H1 (cell line): ENCODE measurements at regions not wholly inside any gene's neighbourhood (a gene's known extent, or its start where the extent isn't known, plus 50 kb on each side); places are given as distances from the start of the nearest gene placed in this dataset.

Experiments used
- CTCF ChIA-PET: fragments of 300-600 bp; sonication (Branson Sonifier 250); formaldehyde crosslinking; loops from one replicate; lab custom pipeline; 2021; ENCODE audit not compliant: partially characterized antibody; lab: Charles Lee
- POLR2A ChIA-PET: fragments of 300-600 bp; sonication (Branson Sonifier 250); formaldehyde crosslinking; loops from one replicate; lab custom pipeline; 2021; ENCODE audit warnings: inconsistent platforms; ENCODE audit not compliant: partially characterized antibody; lab: Charles Lee
- DNase-seq, 2 experiments: peaks; one replicate each; pipeline versions ENCODE4 v3.0.0 to v3.0.0-alpha.2; 2010 to 2022; ENCODE audit warnings: low spot score in 2 of 2, low read depth in 1 of 2, mixed read lengths in 1 of 2
- FAIRE-seq: peaks from 2 replicates; lab custom pipeline; 2011; peaks lifted over from hg19 to GRCh38; lab: Jason Lieb, UNC
- H2AFZ ChIP-seq: 2 replicates; pipeline ENCODE4 v1.8.1; 2012; ENCODE audit warnings: low read length, inconsistent platforms
- H2AK5ac ChIP-seq: 2 replicates; pipeline ENCODE4 v1.6.1; 2013; ENCODE audit warnings: low read depth, low read length
- H2BK120ac ChIP-seq: replicated peaks from 2 replicates; pipeline ENCODE3; 2013; ENCODE audit warnings: low read depth, low read length, inconsistent platforms
- H2BK12ac ChIP-seq: 2 replicates; pipeline ENCODE4 v1.6.1; 2013; ENCODE audit warnings: low read depth, low read length
- H2BK15ac ChIP-seq: 2 replicates; pipeline ENCODE4 v1.6.1; 2013; ENCODE audit warnings: low read length
- H2BK20ac ChIP-seq: 2 replicates; pipeline ENCODE4 v1.6.1; 2013; ENCODE audit warnings: low read length
- H2BK5ac ChIP-seq: 2 replicates; pipeline ENCODE4 v1.6.1; 2013; ENCODE audit warnings: low read depth, low read length
- H3K14ac ChIP-seq: 2 replicates; pipeline ENCODE4 v1.6.1; 2013; ENCODE audit warnings: inconsistent platforms; ENCODE audit not compliant: insufficient read length
- H3K18ac ChIP-seq: 2 replicates; pipeline ENCODE4 v1.6.1; 2013; ENCODE audit warnings: low read length; ENCODE audit errors: extremely low read depth
- H3K23ac ChIP-seq: 2 replicates; pipeline ENCODE4 v1.6.1; 2013; ENCODE audit warnings: inconsistent platforms; ENCODE audit not compliant: insufficient read length
- H3K23me2 ChIP-seq: 2 replicates; pipeline ENCODE4 v1.6.1; 2013; ENCODE audit warnings: low read depth, low read length
- H3K27ac ChIP-seq: 2 replicates; pipeline ENCODE4 v1.6.1; 2011; ENCODE audit warnings: low read depth, low read length, inconsistent platforms
- H3K27me3 ChIP-seq, 4 experiments: replicated peaks in 1 of 4; 1 replicate in 1 of 4; 2 replicates in 3 of 4; pipeline versions ENCODE4 v1.6.1 to v1.8.1; 2011 to 2013; ENCODE audit warnings: low read length in 3 of 4, mild to moderate bottlenecking in 3 of 4, inconsistent platforms in 2 of 4, mixed read lengths in 2 of 4, moderate library complexity in 1 of 4; ENCODE audit not compliant: control insufficient read depth in 3 of 4, insufficient read depth in 3 of 4; ENCODE audit errors: extremely low read depth in 1 of 4
- H3K36me3 ChIP-seq, 4 experiments: 2 replicates each; pipeline versions ENCODE4 v1.6.1 to v1.8.1; 2011 to 2013; ENCODE audit warnings: mild to moderate bottlenecking in 4 of 4, low read length in 3 of 4, moderate library complexity in 2 of 4, control low read depth in 1 of 4, inconsistent platforms in 1 of 4; ENCODE audit not compliant: insufficient read depth in 4 of 4, control insufficient read depth in 2 of 4
- H3K4ac ChIP-seq: replicated peaks from 2 replicates; pipeline ENCODE3; 2013; ENCODE audit warnings: low read length, low read depth, mixed read lengths, inconsistent platforms; ENCODE audit not compliant: insufficient read length
- H3K4me1 ChIP-seq, 4 experiments: replicated peaks in 1 of 4; 1 replicate in 1 of 4; 2 replicates in 3 of 4; pipeline versions ENCODE4 v1.6.1 to v1.8.1; 2011 to 2013; ENCODE audit warnings: low read length in 3 of 4, inconsistent platforms in 2 of 4, mixed read lengths in 1 of 4; ENCODE audit not compliant: insufficient read depth in 4 of 4, control insufficient read depth in 3 of 4
- H3K4me2 ChIP-seq, 2 experiments: 2 replicates each; pipeline versions ENCODE4 v1.6.1 to v1.8.1; 2011 to 2013; ENCODE audit warnings: low read depth in 2 of 2, low read length in 2 of 2, control low read depth in 1 of 2, inconsistent platforms in 1 of 2, mild to moderate bottlenecking in 1 of 2; ENCODE audit not compliant: insufficient read depth in 1 of 2
- H3K4me3 ChIP-seq, 4 experiments: fragments of 200-600, 300-600 bp in 1 of 4; sonication (generic), shearing (Covaris generic), sonication (Bioruptor Twin) in 1 of 4; 2 replicates each; pipeline versions ENCODE4 v1.5.1 to v1.8.1; 2011 to 2016; ENCODE audit warnings: low read length in 4 of 4, low read depth in 3 of 4, control low read depth in 2 of 4, inconsistent platforms in 2 of 4, mild to moderate bottlenecking in 2 of 4, mixed read lengths in 1 of 4, moderate library complexity in 1 of 4; ENCODE audit not compliant: insufficient read depth in 2 of 4; ENCODE audit errors: extremely low read depth in 1 of 4
- H3K56ac ChIP-seq: replicated peaks from 2 replicates; pipeline ENCODE3; 2013; ENCODE audit warnings: low read depth, mild to moderate bottlenecking, mixed read lengths, low read length, inconsistent platforms; ENCODE audit not compliant: insufficient read length
- H3K79me1 ChIP-seq: 2 replicates; pipeline ENCODE4 v1.6.1; 2013; ENCODE audit warnings: low read depth, low read length, control low read depth
- H3K79me2 ChIP-seq, 2 experiments: 2 replicates each; pipeline versions ENCODE4 v1.6.1 to v1.8.1; 2012 to 2013; ENCODE audit warnings: low read length in 2 of 2, mild to moderate bottlenecking in 2 of 2, inconsistent platforms in 1 of 2; ENCODE audit not compliant: insufficient read depth in 2 of 2, control insufficient read depth in 1 of 2
- H3K9ac ChIP-seq, 4 experiments: replicated peaks in 1 of 4; 1 replicate in 1 of 4; 2 replicates in 3 of 4; pipeline versions ENCODE4 v1.6.1 to v1.8.1; 2011 to 2013; ENCODE audit warnings: low read depth in 3 of 4, low read length in 3 of 4, control low read depth in 2 of 4, mild to moderate bottlenecking in 2 of 4, moderate library complexity in 2 of 4, inconsistent platforms in 1 of 4; ENCODE audit errors: extremely low read depth in 1 of 4
- H3K9me3 ChIP-seq, 2 experiments: 2 replicates each; pipeline versions ENCODE4 v1.6.1 to v1.8.1; 2012 to 2013; ENCODE audit warnings: mild to moderate bottlenecking in 2 of 2, moderate library complexity in 2 of 2, control low read depth in 1 of 2, inconsistent platforms in 1 of 2, low read depth in 1 of 2, low read length in 1 of 2, mixed read lengths in 1 of 2; ENCODE audit not compliant: insufficient read depth in 2 of 2
- H4K20me1 ChIP-seq, 2 experiments: replicated peaks in 1 of 2; 2 replicates each; pipeline versions ENCODE3 to v1.8.1; 2011 to 2013; ENCODE audit warnings: inconsistent platforms in 2 of 2, low read length in 2 of 2, mild to moderate bottlenecking in 1 of 2; ENCODE audit not compliant: insufficient read depth in 2 of 2, control insufficient read depth in 1 of 2
- H4K5ac ChIP-seq: 2 replicates; pipeline ENCODE4 v1.6.1; 2013; ENCODE audit warnings: low read length, low read depth, mixed read lengths, inconsistent platforms; ENCODE audit not compliant: insufficient read length
- H4K8ac ChIP-seq: 2 replicates; pipeline ENCODE4 v1.8.0; 2013; ENCODE audit warnings: mild to moderate bottlenecking, moderate library complexity, low read length, inconsistent platforms; ENCODE audit not compliant: insufficient read depth; ENCODE audit errors: extremely low read depth
- H4K91ac ChIP-seq: replicated peaks from 2 replicates; pipeline ENCODE3; 2013; ENCODE audit warnings: low read length, mixed read lengths, inconsistent platforms; ENCODE audit not compliant: insufficient read length
- BRCA1 ChIP-seq: IDR thresholded peaks from 2 replicates; pipeline ENCODE4 v1.6.1; 2012; ENCODE audit warnings: low read depth, low read length, improper control_type of control experiment
- CHD1 ChIP-seq: IDR thresholded peaks from 2 replicates; pipeline ENCODE4 v1.6.1; 2012; ENCODE audit warnings: low read depth, low read length, improper control_type of control experiment
- CHD2 ChIP-seq: IDR thresholded peaks from 2 replicates; pipeline ENCODE4 v1.6.1; 2012; ENCODE audit warnings: low read length, improper control_type of control experiment
- CREB1 ChIP-seq: IDR thresholded peaks from 2 replicates; pipeline ENCODE4 v1.6.1; 2012; ENCODE audit warnings: inconsistent platforms
- CTBP2 ChIP-seq: IDR thresholded peaks from 2 replicates; pipeline ENCODE4 v1.7.0; 2011; ENCODE audit warnings: borderline replicate concordance, mild to moderate bottlenecking, moderate library complexity, mixed read lengths, low read length; ENCODE audit not compliant: insufficient read depth, insufficient read length
- EGR1 ChIP-seq: IDR thresholded peaks from 2 replicates; pipeline ENCODE4 v1.6.1; 2011; ENCODE audit warnings: low read depth, low read length, borderline replicate concordance
- HDAC6 ChIP-seq: IDR thresholded peaks from one replicate; pipeline ENCODE4 v1.7.1; 2012; ENCODE audit warnings: low read depth, mild to moderate bottlenecking, inconsistent platforms, low read length, moderate library complexity
- PHF8 ChIP-seq: fragments of 200-600 bp; sonication (generic); conservative IDR thresholded peaks from 2 replicates; pipeline ENCODE4 v1.7.1; 2012; ENCODE audit warnings: low read depth, mild to moderate bottlenecking, inconsistent platforms, low read length, moderate library complexity
- RAD21 ChIP-seq, 2 experiments: IDR thresholded peaks in 1 of 2; conservative IDR thresholded peaks in 1 of 2; 2 replicates each; pipeline ENCODE4 v1.6.1; 2011; ENCODE audit warnings: low read depth in 2 of 2, low read length in 2 of 2, improper control_type of control experiment in 1 of 2, inconsistent platforms in 1 of 2, mild to moderate bottlenecking in 1 of 2, moderate library complexity in 1 of 2
- RFX5 ChIP-seq: IDR thresholded peaks from 2 replicates; pipeline ENCODE4 v1.6.1; 2011; ENCODE audit warnings: low read depth, low read length, improper control_type of control experiment, borderline replicate concordance
- SAP30 ChIP-seq: fragments of 300-600 bp; sonication (generic); IDR thresholded peaks from 2 replicates; pipeline ENCODE4 v1.7.1; 2012; ENCODE audit warnings: low read length, moderate library complexity, mild to moderate bottlenecking, inconsistent platforms; ENCODE audit not compliant: insufficient read depth, insufficient replicate concordance
- SRF ChIP-seq: IDR thresholded peaks from 2 replicates; pipeline ENCODE4 v1.6.1; 2011; ENCODE audit warnings: mild to moderate bottlenecking, low read depth, low read length, moderate library complexity
- TEAD4 ChIP-seq: IDR thresholded peaks from 2 replicates; pipeline ENCODE4 v1.6.1; 2012; ENCODE audit warnings: low read depth, low read length, inconsistent platforms, mixed read lengths
- USF2 ChIP-seq: IDR thresholded peaks from 2 replicates; pipeline ENCODE4 v1.6.1; 2011; ENCODE audit warnings: low read length, improper control_type of control experiment

- H4K20me1 ChIP-seq = no peaks in the 10 kb centered on the region
- no peak overlapping the region for H2BK15ac ChIP-seq
- no peaks in the 10 kb centered on the region for H3K27me3 ChIP-seq
- no peaks in the 10 kb centered on the region for H3K36me3 ChIP-seq
- H3K23me2 ChIP-seq = no peaks in the 10 kb centered on the region
- H2BK12ac ChIP-seq = no peak overlapping the region
- H3K9me3 ChIP-seq = no peaks in the 10 kb centered on the region
- no peak overlapping the region for H3K4me2 ChIP-seq
- H4K8ac ChIP-seq = no peak overlapping the region
- H3K79me1 ChIP-seq = no peaks in the 10 kb centered on the region
- no peak overlapping the region for H4K91ac ChIP-seq
- no peak overlapping the region for H3K14ac ChIP-seq
- peaks cover 0 to 5% (median 0%) of the 10 kb centered on the region in 4 experiments; a peak in 3 of 7 replicates for H3K4me1 ChIP-seq
- H2BK5ac ChIP-seq = no peak overlapping the region
- H3K23ac ChIP-seq = no peak overlapping the region
- ChIA-PET POLR2A (no interaction called here), CTCF (interaction anchor here (1.5 kb wide), 1 partner anchor 8 kb away, joined by 4 read pairs; no protein-coding TSS in a partner anchor)
- no peak overlapping the region for H3K9ac ChIP-seq
- H3K56ac ChIP-seq = no peak overlapping the region
- no peak overlapping the region for H3K18ac ChIP-seq
- H3K27ac ChIP-seq = no peak overlapping the region
- H2BK120ac ChIP-seq = no peak overlapping the region
- H3K4ac ChIP-seq = no peak overlapping the region
- H3K4me3 ChIP-seq = no peak overlapping the region
- FAIRE-seq (no peak), DNase-seq (no peak)
- H3K79me2 ChIP-seq = no peaks in the 10 kb centered on the region
- H4K5ac ChIP-seq = no peak overlapping the region
- H2AK5ac ChIP-seq = no peak overlapping the region
- H2BK20ac ChIP-seq = no peak overlapping the region
- no peak overlapping the region for H2AFZ ChIP-seq
- TF ChIP-seq EGR1 (no peak), SAP30 (no peak), HDAC6 (no peak), SRF (no peak), RFX5 (no peak), PHF8 (no peak), CTBP2 (no peak), CHD1 (no peak), TEAD4 (no peak), CREB1 (no peak), BRCA1 (no peak), CHD2 (no peak), USF2 (no peak), RAD21 (IDR thresholded peaks at IDR 0.05 in 1 of 2, conservative IDR thresholded peaks at IDR 0.05 in 1 of 2; ENCODE audit: low read depth in 2 of 2, low read length in 2 of 2) (no peak)
Observed at GRCh38 chr12:92076101-92076500, 69.5 kb downstream of the BTG1 start.
